Esophagus squamous epithelium (tissue), 5 donors: ENCODE measurements at regions not wholly inside any gene's neighbourhood (a gene's known extent, or its start where the extent isn't known, plus 50 kb on each side); places are given as distances from the start of the nearest gene placed in this dataset.
"Not testable (repeated sequence)": the region's sequence is repeated elsewhere in the genome, so short reads cannot be mapped to it uniquely, and the experiment has no call there.

Source experiments
- DNase-seq: peaks from one replicate; lab custom pipeline; 2025; lab: John Stamatoyannopoulos, UW
- H3K27ac ChIP-seq, 4 donors: fragments of 200-600 bp; sonication (generic); one replicate each; pipeline ENCODE4 v1.5.1; 2016 to 2019; ENCODE audit warnings: mild to moderate bottlenecking in 1 of 4
- H3K27me3 ChIP-seq, 4 donors: fragments of 200-600 bp; sonication (generic); 1 replicate in 3 of 4; 2 replicates in 1 of 4; pipeline versions ENCODE4 v1.5.1 to v1.6.0; 2017 to 2021; ENCODE audit warnings: antibody characterized with exemption in 1 of 4
- H3K36me3 ChIP-seq, 3 donors: fragments of 200-600 bp; sonication (generic); one replicate each; pipeline ENCODE4 v1.5.1; 2016 to 2019
- H3K4me1 ChIP-seq, 3 donors: fragments of 200-600 bp; sonication (generic); one replicate each; pipeline ENCODE4 v1.5.1; 2017 to 2019
- H3K4me3 ChIP-seq, 4 donors: fragments of 200-600 bp; sonication (generic); 1 replicate in 3 of 4; 2 replicates in 1 of 4; pipeline ENCODE4 v1.5.1; 2016 to 2019; ENCODE audit warnings: mild to moderate bottlenecking in 2 of 4, moderate library complexity in 1 of 4
- H3K9me3 ChIP-seq, 3 donors: fragments of 200-600 bp; sonication (generic); one replicate each; pipeline ENCODE4 v1.5.1; 2016 to 2019
- CTCF ChIP-seq, 6 experiments: fragments of 450-650 bp in 4 of 6; fragments of 200-600 bp in 2 of 6; sonication (generic) in 2 of 6; IDR thresholded peaks; one replicate each; pipeline ENCODE4 v1.5.1; 2016 to 2019; ENCODE audit warnings: antibody characterized with exemption in 6 of 6, mild to moderate bottlenecking in 4 of 6, moderate library complexity in 4 of 6
- POLR2A ChIP-seq, 4 donors: fragments of 450-650 bp; IDR thresholded peaks; one replicate each; pipeline ENCODE4 v1.6.1; 2017; ENCODE audit warnings: antibody characterized with exemption in 4 of 4, mild to moderate bottlenecking in 4 of 4, moderate library complexity in 3 of 4
- WGBS, 2 donors: methylation state at CpG; one replicate each; pipeline ENCODE4 v1.1.5; 2018; 5-methylcytosine and 5-hydroxymethylcytosine counted together
- intact Hi-C: fragments of 100-400 bp; cut with DNase I; formaldehyde crosslinking; loops from one replicate; pipeline ENCODE4 v1.15.0; 2022
- donor health status: DM: yes; HTN: yes; CAD: no.

GRCh38 chr6:8301502-8301901 is 133.8 kb downstream of the SLC35B3 start:
- H3K4me3 ChIP-seq: no peak overlapping the region
- TF ChIP-seq POLR2A (IDR thresholded peaks at IDR 0.05) (no peak), CTCF (IDR thresholded peaks at IDR 0.05) (no peak)
- no peaks in the 10 kb centered on the region for H3K4me1 ChIP-seq
- H3K36me3 ChIP-seq: no peaks in the 10 kb centered on the region
- H3K27ac ChIP-seq: no peak overlapping the region
- intact Hi-C loops: no loop called here
- H3K27me3 ChIP-seq: no peaks in the 10 kb centered on the region
- DNase-seq: no peak
- 76 to 77% methylated on average over 2 of the region's 2 CpGs for WGBS, 2 donors
- no peaks in the 10 kb centered on the region for H3K9me3 ChIP-seq

GRCh38 chr6:8299034-8299433 is 136.3 kb downstream of the SLC35B3 start:
- no peak overlapping the region for H3K4me3 ChIP-seq
- no peaks in the 10 kb centered on the region for H3K4me1 ChIP-seq
- H3K36me3 ChIP-seq: no peaks in the 10 kb centered on the region
- WGBS, 2 donors: 65 to 74% methylated on average over 4 of the region's 4 CpGs
- no peaks in the 10 kb centered on the region for H3K27me3 ChIP-seq
- H3K27ac ChIP-seq: no peak overlapping the region
- H3K9me3 ChIP-seq: no peaks in the 10 kb centered on the region
- intact Hi-C loops: no loop called here
- DNase-seq: no peak
- no peak for TF ChIP-seq CTCF (IDR thresholded peaks at IDR 0.05)
- TF ChIP-seq POLR2A (IDR thresholded peaks at IDR 0.05): no peak

- WGBS, 2 donors: 84 to 93% methylated on average over 3 to 4 of the region's 4 CpGs
- H3K4me3 ChIP-seq: not testable (repeated sequence)
These were observed 152.4 kb downstream of the SLC35B3 start for GRCh38 chr6:8282946-8283345.

GRCh38 chr6:8282380-8282779 is 153.0 kb downstream of the SLC35B3 start:
- DNase-seq: no peak
- Histone ChIP-seq H3K9me3 (no peaks in the 10 kb centered on the region), H3K4me3 (no peak overlapping the region), H3K27ac (no peak overlapping the region), H3K4me1 (no peaks in the 10 kb centered on the region), H3K36me3 (no peaks in the 10 kb centered on the region), H3K27me3 (no peaks in the 10 kb centered on the region)
- intact Hi-C loops: no loop called here
- TF ChIP-seq CTCF (IDR thresholded peaks at IDR 0.05) (no peak), POLR2A (IDR thresholded peaks at IDR 0.05) (no peak)
- WGBS, 2 donors: 96 to 98% methylated on average over 8 to 19 of the region's 39 CpGs

More at GRCh38 chr6:8282946-8283345, 152.4 kb downstream of the SLC35B3 start:
- intact Hi-C loops, H3K27me3 ChIP-seq, H3K27ac ChIP-seq, H3K4me1 ChIP-seq, H3K36me3 ChIP-seq, DNase-seq, H3K9me3 ChIP-seq: not testable (repeated sequence)

GRCh38 chr6:8279041-8279805 is 156.1 kb downstream of the SLC35B3 start:
- no peak for DNase-seq
- Histone ChIP-seq H3K9me3 (no peaks in the 10 kb centered on the region), H3K27me3 (no peaks in the 10 kb centered on the region), H3K4me1 (no peaks in the 10 kb centered on the region), H3K27ac (no peak overlapping the region), H3K4me3 (no peak overlapping the region), H3K36me3 (no peaks in the 10 kb centered on the region)
- intact Hi-C loops: no loop called here
- no peak for TF ChIP-seq CTCF (IDR thresholded peaks at IDR 0.05)
- no peak for TF ChIP-seq POLR2A (IDR thresholded peaks at IDR 0.05)
- 65 to 70% methylated on average over 15 of the region's 15 CpGs for WGBS, 2 donors
